ENCODE measurements at regions not wholly inside any gene's neighbourhood (a gene's known extent, or its start where the extent isn't known, plus 50 kb on each side); places are given as distances from the start of the nearest gene placed in this dataset.

DNA sequence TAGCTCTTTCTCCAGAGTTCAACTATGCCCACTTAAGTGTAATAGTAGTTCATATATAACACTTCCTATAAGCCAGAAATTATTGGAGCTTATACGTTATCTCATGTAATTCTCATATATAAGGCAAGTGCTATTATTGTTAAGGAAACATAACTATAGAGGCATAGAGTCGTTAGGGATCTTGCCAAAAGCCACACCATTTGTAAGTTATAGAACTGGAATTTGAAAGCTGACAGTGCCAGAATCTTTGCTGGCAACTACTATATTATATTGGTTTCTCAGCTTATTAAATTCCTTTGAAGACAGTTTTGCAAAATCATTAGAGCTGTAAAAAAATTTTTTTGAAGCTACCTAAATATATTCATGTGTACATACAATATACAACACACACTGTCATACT, 51.0 kb upstream of the MBNL2 start:
- TF ChIP-seq, protein P1, sequence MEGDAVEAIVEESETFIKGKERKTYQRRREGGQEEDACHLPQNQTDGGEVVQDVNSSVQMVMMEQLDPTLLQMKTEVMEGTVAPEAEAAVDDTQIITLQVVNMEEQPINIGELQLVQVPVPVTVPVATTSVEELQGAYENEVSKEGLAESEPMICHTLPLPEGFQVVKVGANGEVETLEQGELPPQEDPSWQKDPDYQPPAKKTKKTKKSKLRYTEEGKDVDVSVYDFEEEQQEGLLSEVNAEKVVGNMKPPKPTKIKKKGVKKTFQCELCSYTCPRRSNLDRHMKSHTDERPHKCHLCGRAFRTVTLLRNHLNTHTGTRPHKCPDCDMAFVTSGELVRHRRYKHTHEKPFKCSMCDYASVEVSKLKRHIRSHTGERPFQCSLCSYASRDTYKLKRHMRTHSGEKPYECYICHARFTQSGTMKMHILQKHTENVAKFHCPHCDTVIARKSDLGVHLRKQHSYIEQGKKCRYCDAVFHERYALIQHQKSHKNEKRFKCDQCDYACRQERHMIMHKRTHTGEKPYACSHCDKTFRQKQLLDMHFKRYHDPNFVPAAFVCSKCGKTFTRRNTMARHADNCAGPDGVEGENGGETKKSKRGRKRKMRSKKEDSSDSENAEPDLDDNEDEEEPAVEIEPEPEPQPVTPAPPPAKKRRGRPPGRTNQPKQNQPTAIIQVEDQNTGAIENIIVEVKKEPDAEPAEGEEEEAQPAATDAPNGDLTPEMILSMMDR (conservative IDR thresholded peaks at IDR 0.05): no peak
- no peak for TF ChIP-seq ZFX (IDR thresholded peaks at IDR 0.05)

Data from C4-2B (cell line).